ENCODE measurements at regions not wholly inside any gene's neighbourhood (a gene's known extent, or its start where the extent isn't known, plus 50 kb on each side); places are given as distances from the start of the nearest gene placed in this dataset.

DNA sequence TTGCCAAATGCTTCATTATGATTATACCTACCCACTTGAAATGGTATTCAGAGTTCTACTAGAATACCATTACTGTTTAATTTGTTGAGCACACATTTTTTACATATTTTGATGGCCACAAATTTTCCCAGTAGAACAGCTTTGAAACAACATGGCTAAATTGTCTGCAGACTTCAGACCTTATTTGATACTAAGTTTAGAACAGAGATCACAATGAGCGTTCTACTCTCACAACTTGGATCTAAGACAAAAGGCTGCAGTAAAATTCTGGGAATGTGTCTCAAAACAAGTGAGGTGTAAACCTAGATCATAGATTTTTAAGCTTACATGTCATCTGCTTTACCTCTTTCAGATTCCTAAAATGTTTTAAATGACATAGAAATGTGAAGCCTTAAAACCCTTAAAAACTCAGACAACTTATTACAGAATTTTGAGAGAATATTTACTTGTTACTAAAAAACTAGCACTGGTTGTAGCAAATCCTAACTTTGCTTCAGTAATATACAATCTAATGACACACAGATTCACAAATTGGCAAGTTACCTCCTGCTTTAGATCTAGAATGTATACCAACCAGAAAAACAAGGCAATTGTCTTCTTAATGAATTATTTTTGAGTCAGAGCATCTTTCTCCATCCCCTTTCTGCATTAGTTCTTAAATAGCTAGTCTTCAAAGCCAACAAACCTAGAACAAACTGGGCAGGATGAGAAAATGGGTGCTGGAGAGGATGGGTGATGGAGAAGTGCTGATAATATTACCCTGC, 243.3 kb downstream of the SLC7A11 start:
- TF ChIP-seq POLR2AphosphoS5 (IDR thresholded peaks at IDR 0.05; ENCODE audit: low read depth, low read length) (no peak), TCF7L2 (IDR thresholded peaks at IDR 0.05; ENCODE audit: low read depth, low read length) (no peak)
- TF ChIP-seq, protein P1, sequence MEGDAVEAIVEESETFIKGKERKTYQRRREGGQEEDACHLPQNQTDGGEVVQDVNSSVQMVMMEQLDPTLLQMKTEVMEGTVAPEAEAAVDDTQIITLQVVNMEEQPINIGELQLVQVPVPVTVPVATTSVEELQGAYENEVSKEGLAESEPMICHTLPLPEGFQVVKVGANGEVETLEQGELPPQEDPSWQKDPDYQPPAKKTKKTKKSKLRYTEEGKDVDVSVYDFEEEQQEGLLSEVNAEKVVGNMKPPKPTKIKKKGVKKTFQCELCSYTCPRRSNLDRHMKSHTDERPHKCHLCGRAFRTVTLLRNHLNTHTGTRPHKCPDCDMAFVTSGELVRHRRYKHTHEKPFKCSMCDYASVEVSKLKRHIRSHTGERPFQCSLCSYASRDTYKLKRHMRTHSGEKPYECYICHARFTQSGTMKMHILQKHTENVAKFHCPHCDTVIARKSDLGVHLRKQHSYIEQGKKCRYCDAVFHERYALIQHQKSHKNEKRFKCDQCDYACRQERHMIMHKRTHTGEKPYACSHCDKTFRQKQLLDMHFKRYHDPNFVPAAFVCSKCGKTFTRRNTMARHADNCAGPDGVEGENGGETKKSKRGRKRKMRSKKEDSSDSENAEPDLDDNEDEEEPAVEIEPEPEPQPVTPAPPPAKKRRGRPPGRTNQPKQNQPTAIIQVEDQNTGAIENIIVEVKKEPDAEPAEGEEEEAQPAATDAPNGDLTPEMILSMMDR (IDR thresholded peaks at IDR 0.05), result no peak

All from Panc1 (cell line).